Stimulated activated naive CD4-positive, alpha-beta T cell (primary cell): ENCODE measurements at regions not wholly inside any gene's neighbourhood (a gene's known extent, or its start where the extent isn't known, plus 50 kb on each side); places are given as distances from the start of the nearest gene placed in this dataset.

ENCODE experiments used
- DNase-seq, 6 experiments: peaks; one replicate each; lab custom pipeline; 2025; lab: John Stamatoyannopoulos, UW

DNA sequence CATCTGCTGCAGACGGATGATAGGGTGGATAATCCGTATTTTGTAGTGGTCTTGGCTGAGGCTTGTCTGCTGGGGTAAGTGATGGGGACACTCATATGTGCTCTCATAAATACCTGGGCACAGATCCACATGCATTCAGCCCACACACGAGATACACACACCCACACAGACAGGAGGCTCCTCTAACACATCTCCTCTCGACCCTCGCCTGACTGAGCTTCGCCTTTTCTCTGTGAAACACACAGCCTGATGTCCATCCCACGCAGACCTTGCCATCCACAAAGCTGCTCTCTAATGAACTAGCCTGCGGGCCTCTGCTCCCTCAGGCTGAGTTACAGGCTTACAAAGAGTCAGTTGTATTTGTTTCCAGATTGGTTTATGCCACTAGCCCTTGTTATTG is 96.3 kb upstream of the CSF3R start:
- no peak for DNase-seq

DNA sequence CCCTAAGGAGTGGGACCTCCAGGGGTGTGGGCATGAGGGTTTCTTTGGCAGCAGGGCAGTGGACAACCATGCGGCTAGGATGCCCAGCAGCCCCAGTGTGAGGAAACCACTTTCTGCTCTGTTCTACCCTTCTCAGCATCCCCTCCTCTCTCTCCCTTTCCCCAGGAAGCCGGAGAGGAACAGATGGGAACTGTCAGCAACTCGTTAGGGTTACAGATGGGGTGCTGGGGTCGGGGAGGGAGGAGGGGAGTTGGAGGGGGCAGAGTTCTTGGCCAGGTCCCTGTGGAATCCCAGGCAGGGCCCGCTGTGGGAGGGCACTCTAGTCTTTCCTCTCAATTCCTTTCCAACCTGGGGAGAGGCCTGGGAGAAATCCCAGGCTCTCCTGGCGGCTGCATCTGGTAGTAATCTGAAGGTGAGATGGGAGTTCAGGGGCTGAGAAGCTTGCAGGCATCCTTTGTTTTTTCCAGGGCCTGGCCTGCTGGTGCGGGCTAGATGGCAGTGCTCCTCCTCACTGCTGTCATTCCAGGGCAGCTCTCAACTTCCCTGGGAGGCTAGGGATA is 93.9 kb upstream of the CSF3R start:
- DNase-seq, result no peak

DNA sequence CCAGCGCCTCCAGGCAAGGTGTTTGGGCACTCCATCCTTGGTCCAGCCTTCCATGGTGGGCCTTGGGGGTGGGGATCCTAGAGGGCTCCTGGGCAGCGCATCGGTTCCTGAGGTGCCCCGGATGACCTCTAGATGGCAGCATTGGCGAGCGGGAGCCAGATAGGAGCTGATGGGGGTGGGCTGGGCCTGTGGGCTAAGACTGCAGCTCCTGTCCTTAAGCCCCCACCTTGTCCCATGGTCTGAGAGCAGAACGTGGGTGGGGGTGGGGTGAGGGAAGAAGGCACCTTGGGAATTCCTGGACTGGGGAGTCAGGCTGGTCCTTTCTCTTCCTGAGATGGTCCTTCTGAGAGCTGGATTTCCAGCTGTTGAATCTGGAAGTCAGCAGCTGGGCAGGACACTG is 93.4 kb upstream of the CSF3R start:
- peak in 5 of 6 experiments; percentile 13 to 27 (median 17) for DNase-seq

DNA sequence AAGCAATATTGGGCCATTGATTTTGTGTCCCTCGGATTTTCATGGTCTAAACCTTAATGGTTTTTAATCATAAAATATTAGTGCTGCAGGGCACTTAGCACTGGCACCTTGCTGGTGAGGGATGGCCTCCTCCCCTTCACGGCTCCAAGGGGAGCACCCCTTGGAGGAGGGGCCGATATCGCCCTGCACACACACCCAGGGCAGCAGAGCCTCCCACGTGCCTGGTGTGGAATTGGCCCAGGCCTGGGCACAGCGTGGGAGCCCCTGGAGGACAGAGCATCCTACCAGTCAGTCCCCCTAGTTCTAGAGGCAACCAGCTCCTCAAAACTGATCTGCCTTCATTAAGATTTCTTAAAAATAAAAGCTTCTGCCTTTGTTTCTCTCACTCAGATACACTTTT is 90.7 kb upstream of the CSF3R start:
- no peak for DNase-seq

DNA sequence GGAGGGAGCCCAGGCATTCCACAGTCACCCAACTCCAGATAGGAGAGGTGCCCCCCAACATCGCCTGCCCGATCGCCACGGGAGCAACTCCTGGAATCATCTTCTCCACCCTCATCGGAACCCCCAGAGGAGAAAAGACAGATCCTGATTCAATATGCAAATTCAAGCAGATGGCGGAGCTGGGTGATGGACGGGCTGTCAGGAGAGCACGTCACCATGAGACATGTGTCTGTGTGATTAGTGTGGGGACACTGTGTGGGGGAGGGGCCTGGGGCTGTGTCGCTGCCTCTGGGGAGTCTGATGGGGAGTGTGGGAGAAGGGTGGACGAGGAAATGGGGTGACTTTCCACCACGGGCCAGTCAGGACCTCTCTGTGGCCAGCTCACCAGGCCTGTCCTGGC is 90.2 kb upstream of the CSF3R start:
- DNase-seq, result no peak

DNA sequence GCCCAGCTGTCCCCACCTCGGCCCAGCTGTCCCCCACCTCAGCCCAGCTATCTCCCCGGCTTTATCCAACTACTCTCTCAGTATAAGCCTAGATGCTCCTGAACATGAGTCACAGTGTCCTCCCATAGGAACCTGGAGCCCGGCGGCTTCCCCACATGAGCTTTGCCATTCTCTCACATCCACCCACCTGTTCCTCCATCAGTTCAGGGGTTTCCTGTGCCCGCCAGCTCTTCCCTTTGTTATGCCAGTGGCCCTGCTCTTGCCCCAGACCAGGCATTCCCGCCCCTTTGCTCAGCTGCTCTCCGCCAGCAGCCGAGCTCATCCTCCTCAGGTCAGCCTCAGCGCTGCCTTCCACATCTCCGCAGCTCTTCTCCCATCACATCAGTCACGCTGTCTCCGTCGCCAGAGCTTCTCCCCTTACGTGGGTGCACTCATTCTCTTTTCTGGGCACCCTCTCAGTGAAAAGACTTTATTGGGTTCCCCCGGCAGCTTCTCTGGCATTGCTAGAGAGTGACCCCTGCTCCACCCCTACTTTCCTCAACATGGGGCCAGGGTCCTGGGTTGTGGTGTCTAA is 89.5 kb upstream of the CSF3R start:
- no peak for DNase-seq

DNA sequence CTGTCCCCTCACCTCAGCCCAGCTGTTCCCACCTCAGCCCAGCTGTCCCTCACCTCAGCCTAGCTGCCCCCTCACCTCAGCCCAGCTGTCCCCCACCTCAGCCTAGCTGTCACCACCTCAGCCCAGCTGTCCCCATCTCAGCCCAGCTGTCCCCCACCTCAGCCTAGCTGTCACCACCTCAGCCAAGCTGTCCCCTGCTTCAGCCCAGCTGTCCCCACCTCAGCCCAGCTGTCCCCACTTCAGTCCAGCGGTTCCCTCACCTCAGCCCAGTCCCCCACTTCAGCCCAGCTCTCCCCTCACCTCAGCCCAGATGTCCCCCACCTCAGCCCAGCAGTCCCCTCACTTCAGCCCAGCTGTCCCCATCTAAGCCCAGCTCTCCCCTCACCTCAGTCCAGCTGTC is 88.4 kb upstream of the CSF3R start:
- no peak for DNase-seq

DNA sequence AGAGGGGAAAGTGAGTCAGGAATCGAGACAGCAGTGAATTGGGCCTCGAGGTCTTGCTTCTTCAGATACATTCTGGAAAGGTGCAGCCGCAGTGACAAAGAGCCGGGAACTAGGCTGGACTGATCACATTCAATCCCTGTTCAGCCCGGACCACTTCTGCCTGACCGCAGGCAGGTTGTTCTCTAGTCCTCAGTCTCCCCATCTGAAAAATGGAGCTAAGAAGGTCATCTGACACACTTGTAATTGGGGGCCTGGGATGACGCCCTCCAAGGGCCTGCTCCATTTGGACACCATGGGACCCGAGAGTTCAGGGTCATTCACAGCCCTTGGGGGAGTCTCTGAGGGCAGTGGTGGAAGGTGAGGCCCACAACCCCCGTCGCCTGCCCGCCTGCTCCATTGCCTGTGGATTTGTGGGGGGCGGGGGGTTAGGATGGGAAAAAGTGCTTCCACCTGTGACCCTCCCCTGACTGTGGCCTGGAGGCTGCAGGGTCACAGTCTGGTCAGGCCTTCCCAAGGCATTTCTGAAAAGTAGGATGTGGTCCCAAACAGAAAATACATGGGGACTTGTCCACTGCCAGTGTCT is 87.9 kb upstream of the CSF3R start:
- DNase-seq, result no peak

DNA sequence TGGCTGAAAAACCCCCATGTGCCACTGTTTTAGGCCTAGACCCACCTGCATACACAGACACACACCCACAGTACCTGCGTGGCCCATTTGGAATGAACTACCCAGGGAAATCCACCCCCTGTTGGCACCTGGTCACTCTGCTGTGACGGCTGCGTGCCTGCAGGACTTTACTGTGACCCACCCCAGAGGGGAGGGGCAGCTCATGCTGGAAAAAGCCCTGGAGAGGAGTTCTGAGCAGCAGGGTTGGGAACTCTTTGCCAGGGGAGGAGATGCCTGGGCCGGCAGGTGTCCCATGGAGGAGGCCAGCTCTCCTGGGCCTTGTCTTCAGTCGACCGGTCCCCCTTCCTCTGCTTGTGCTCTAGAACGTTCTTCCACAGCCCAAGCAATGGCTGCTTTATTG is 87.3 kb upstream of the CSF3R start:
- no peak for DNase-seq

DNA sequence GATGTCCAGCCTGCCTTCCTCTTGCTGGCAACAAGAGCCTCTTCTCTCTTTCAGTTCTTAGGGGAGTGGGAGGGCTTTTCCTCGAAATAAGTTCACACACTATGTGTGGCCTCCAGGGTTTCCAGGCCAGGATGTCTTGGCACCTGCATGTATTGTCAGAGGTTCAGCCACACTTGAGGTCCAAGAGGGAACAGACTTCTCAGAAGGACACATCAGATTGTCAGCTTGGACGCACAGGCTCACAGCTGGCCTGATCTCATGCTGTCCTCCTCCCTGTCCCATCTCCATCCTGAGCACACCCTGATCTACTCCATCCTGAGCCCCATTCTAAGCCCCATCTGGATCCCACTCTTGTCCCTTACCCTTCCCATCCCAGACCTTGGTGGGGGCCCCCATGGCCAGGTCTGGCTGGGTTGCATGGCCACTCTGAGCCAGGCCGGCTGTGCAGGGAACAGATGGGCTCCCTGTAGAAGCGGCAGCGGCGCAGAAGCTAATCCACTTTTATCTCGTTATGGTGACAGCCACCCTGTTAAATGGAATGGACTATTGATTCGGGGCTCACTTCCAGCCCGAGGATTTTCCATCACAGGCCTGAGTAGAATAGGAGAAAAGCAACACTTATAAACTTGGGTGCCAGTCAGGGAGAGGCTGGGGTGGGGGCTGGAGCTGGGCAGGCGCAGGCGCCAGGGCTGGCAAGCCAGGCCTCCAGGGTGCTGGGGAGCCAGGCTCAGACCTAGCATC is 85.1 kb upstream of the CSF3R start:
- no peak for DNase-seq

DNA sequence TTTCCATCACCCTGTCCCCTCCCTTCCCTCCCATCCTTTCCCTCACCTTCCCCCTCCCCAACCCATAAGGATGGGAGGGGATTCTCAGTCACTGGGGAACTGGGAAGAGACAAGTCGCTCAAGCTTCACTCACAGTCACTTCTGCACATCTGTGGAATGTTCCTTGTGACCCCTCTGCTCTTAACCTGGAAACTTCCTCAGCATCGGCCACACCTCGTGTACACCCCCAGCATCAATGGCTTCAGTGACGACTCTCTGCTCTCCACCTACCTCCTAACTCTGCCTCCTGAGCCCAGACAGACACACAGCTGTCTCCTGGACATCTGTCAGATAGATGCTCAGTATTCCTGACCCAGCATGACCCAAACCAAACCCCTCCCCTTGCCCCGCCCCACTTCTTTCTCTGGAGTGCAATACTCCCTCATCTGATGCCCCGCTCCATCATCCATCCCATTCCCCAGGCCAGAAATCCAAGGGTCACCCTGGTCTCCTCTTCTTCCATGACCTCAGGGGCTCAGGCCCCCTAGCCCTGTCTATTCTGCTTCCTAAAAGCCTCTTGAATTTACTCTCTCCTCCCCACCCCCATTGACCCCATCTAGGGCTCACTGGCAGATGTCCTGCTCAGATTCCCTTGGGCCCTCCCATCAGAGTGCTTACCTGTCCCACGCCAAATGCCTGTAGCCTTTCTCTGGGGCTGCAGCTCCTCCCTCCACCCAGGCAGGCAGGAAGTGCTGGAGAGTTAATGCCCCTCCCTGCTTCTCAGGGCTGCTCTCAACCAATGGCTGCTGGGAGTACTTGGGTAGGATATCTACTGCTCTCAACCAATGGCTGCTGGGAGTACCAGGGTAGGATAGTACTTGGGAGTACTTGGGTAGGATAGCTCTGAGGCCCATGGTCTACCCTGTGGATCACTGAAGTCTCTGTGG is 83.1 kb upstream of the CSF3R start:
- DNase-seq, result no peak

DNA sequence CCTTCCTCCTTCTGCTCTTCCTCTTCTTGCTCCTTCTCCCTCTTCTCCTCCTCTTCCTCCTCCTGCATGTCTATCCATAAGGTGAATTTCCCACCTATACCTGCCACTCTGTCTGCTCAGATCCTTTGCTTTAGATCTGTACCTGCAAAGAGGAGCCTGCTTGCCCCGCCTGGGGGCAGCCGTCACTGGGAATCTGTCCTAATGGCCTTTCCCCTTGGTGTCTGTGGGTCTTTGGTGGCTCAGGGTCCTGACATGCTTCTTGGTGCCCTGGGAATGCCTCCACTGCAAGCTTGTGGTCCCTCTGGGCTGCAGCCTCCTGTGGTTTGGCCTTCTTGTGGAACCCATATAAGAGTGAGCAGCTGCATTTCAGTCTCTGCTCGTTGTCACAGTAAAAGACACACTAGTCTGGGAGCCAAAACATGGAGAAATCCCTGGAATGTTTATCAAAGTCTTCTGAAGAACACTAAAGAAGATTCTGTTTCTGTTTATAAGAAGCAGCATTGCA is 79.5 kb upstream of the CSF3R start:
- DNase-seq, result no peak

DNA sequence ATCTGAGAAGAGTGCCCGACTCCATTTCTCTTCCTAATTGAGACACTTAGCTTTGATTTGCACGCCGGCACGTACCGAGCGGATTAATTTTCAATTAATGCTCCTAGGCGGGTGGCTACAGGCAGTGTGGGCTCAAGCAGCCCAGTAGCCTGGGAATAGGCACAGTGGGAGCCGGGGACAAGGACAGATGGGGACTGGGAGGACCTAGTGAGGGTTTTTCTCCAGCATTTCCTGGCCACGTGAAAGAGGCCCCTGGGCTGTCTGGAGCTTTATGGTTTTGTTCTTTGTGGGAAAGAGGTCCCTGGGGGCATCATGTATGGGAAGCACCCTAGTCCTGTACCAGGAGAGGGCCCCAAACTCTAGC is 78.6 kb upstream of the CSF3R start:
- DNase-seq, result no peak

DNA sequence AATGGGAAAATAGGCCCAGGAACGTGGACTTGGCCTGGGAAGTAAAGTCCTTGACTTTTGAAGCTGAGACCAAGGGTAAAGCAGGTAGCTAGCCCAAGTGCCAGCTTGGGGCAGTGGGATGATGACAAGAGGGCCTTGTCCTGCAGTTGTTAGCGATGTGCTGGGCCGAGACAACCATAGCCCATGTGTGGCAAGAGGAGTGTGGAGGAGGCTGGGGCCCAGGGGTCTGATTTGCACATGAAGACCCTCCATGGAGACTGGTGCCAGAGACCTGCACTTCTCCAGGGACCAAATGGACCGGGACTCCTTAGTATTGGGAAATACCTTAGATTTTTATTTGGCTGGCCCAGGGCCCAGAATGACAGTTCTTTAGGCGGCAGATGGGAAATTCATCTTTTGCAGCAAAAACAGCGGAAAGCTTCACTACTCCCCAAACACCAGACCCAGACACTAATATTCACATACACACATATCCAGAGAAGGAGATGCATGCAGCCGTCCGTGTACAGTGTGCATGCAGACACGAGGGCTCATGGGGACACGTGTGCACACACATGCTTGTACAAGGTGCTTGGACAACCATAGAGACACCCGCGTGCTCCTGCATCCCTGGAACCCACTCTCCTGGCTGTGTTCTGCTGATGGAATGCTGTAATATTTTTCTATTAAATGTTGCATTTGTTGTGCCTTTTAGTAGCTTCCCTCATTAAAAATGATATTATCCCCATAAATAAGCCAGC is 78.1 kb upstream of the CSF3R start:
- no peak for DNase-seq

DNA sequence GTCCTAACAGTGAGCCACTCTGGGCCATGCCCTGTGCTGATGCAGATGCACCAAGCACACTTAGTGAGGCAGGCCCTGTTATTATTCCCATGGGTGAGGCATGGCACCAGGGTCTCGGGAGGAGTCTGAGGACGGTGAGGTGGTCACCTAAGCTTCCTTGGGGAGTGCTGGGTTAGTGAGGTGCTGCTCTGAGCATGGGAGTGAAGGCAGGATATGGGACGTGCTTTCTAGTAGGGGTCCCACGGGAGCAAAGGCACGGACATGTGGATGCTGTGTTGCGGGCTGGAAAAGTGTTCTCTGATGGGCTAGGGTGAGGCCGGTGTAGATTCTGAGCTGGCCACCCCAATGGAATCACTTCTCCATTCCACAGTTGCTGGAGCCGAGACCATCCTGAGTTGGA is 77.5 kb upstream of the CSF3R start:
- no peak for DNase-seq

DNA sequence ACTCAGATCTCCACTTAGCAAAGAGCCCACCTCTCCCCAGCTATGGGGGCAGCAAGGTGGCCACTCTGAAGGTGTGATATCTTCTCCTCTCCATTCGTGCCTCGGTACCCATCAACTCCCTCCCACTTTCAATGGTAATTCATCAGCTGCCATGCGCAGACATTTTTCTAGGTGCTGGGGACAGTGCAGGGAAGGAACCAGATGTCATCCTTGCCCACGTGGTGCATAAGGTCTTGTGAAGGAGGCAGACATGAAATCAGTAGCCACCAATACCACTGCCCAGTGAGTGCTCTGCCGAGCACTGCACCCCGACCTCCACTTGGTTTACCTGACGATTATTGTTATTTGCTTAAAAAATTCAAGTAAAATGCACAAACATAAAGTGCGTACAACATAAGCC is 76.3 kb upstream of the CSF3R start:
- no peak for DNase-seq

DNA sequence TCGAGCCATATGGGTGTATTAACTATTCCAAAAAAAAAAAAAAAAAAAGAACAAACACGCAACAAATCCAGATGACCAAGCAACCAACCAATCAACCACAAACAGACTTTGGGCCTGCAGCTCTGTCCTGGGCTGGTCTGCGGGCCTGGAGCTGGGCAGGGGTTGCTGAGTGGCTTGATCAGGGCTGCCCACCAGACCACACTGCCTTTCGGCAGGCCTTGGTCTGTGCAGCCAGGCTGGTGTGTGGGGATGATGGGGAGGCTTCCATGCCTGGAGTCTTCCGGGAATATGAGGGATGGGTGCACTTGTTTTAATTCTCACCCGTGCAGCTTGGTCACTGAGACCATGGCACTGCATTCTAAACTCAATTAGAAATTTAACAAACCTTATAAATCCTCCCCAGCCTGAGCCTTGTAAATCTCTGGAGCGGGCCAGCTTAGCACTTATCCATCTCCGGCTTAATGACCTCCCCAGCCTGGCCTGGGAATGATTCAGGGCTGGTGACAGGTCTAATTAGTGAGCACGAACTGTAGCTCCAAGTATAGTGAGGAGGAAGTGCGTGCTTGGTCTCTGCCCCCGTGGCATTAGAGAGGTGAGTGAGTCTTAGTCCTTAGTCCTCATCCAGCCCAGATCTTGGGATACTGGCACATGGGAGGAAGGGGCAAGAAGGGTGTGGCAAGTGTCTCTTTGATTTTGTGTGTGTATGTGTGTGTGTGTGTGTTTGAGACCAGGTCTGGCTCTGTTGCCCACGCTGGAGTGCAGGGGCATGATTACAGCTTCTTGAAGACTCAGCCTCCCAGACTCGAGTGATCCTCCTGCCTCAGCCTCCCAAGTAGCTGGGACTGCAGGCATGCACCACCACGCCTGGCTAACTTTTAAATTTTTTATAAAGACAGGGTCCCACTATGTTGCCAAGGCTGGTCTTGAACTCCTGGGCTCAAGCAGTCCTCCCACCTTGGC is 74.6 kb upstream of the CSF3R start:
- no peak for DNase-seq

DNA sequence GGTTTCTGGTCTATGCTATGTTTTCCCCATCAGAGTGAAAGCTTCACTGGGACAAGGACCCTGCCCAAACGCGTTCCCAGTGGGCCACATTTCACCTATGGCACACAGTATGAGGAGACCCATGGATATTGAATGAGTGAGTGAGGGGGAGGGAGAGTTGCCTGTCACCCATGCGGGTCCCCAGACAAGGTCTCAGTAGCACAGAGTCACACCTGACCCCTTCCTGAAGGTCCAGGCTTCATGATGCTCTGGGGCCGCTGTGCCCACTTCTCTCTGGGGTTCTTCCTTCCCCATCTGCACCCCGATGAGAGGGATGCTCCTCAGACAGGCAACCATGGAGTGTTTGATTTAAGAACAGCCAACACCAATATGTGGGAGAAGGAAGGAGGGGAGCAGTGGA is 72.3 kb upstream of the CSF3R start:
- no peak for DNase-seq

DNA sequence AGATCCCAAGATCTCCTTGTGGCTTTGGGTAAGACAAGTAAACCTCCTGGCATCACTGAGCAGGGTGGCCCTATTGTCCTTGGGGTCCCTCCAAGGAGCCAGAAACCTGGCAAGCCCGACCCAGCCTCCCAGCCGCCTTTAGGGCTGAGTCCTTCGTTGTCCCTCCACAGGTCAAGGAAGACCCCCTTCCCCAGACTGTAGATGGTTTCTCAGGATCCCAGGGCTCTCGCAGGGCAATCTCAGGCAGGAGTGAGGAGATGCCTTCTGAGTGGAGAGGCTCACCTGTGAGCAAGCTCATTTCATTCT is 71.6 kb upstream of the CSF3R start:
- no peak for DNase-seq

DNA sequence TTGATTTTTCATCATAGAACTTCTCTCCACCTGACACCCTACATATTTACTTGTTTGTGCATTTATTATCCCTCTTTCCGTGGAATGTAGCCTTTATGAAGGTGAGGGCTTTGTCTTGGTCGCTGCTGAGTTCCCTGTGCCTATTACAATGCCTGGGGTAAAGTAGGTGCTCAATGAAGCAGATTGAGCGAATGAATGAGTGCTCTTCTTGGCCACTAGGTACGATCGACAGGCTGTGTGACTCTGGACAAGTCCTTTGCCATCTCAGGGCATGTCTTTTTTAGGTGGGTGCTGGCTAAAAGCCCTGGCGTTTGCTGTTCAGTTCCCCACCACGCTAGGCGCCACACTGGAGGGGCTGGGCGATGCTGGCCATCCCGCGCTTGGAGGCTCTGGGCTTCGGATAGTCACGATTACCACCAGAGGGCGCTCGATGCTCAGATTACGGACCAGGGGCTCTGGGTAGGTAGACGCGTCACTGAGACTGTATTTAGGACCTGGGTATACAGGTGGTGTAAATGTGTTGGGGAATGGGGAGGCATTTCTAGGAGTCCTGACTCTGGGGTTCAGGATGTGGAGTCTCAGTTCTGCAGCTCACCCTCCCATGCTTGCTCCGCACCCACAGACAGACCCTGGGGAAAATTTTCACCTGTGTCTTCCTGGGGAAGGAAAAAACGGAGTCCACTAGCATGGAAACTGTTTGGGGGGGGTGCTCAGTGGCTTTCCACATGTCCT is 71.0 kb upstream of the CSF3R start:
- peak in 5 of 6 experiments; percentile 20 to 55 (median 35) for DNase-seq
